Smooth muscle cell (in vitro differentiated cells): ENCODE measurements at regions not wholly inside any gene's neighbourhood (a gene's known extent, or its start where the extent isn't known, plus 50 kb on each side); places are given as distances from the start of the nearest gene placed in this dataset.

ENCODE experiments used
- DNase-seq: peaks from one replicate; lab custom pipeline; 2025; ENCODE audit not compliant: unreplicated experiment; lab: John Stamatoyannopoulos, UW
- H2AFZ ChIP-seq: fragments of 200-600 bp; sonication (generic); 2 replicates; pipeline ENCODE4 v1.6.0; 2016; ENCODE audit warnings: antibody characterized with exemption, low read depth, mild to moderate bottlenecking
- H3F3A ChIP-seq: fragments of 200-600 bp; sonication (generic); 2 replicates; pipeline ENCODE4 v1.6.0; 2017; ENCODE audit warnings: antibody characterized with exemption, low read depth
- H3K27ac ChIP-seq: fragments of 200-600 bp; sonication (generic); 2 replicates; pipeline ENCODE4 v1.5.1; 2016; ENCODE audit warnings: low read depth, mild to moderate bottlenecking
- H3K27me3 ChIP-seq: fragments of 200-600 bp; sonication (generic); 2 replicates; pipeline ENCODE4 v1.6.1; 2016; ENCODE audit warnings: low read depth, mild to moderate bottlenecking
- H3K36me3 ChIP-seq: fragments of 200-600 bp; sonication (generic); 2 replicates; pipeline ENCODE4 v1.5.1; 2016; ENCODE audit warnings: low read depth
- H3K4me1 ChIP-seq: fragments of 200-600 bp; sonication (generic); 2 replicates; pipeline ENCODE4 v1.5.1; 2016; ENCODE audit warnings: low read depth
- H3K4me2 ChIP-seq: fragments of 200-600 bp; sonication (generic); 2 replicates; pipeline ENCODE4 v1.6.0; 2016; ENCODE audit warnings: mild to moderate bottlenecking
- H3K4me3 ChIP-seq: fragments of 200-600 bp; sonication (generic); 2 replicates; pipeline ENCODE4 v1.5.1; 2016; ENCODE audit warnings: mild to moderate bottlenecking
- H3K79me2 ChIP-seq: fragments of 200-600 bp; sonication (generic); 2 replicates; pipeline ENCODE4 v1.6.0; 2016; ENCODE audit warnings: low read depth, mild to moderate bottlenecking
- H3K9ac ChIP-seq: fragments of 200-600 bp; sonication (generic); 2 replicates; pipeline ENCODE4 v1.6.0; 2016; ENCODE audit warnings: low read depth
- H3K9me3 ChIP-seq: fragments of 200-600 bp; sonication (generic); replicated peaks from 2 replicates; pipeline ENCODE4 v1.5.1; 2016; ENCODE audit warnings: low read depth
- H4K20me1 ChIP-seq: fragments of 200-600 bp; sonication (generic); 2 replicates; pipeline ENCODE4 v1.6.0; 2016; ENCODE audit warnings: low read depth
- WGBS: methylation state at CpG from one replicate; pipeline ENCODE4 v1.1.7; 2016; ENCODE audit warnings: low lambda C conversion rate; 5-methylcytosine and 5-hydroxymethylcytosine counted together
- TF ChIP-seq, protein P1 (sequence below): fragments of 200-600 bp; sonication (generic); IDR thresholded peaks from 2 replicates; pipeline ENCODE4 v1.5.1; 2017; ENCODE audit warnings: borderline replicate concordance, mild to moderate bottlenecking, antibody characterized with exemption; ENCODE audit not compliant: insufficient read depth, poor library complexity, severe bottlenecking

DNA sequence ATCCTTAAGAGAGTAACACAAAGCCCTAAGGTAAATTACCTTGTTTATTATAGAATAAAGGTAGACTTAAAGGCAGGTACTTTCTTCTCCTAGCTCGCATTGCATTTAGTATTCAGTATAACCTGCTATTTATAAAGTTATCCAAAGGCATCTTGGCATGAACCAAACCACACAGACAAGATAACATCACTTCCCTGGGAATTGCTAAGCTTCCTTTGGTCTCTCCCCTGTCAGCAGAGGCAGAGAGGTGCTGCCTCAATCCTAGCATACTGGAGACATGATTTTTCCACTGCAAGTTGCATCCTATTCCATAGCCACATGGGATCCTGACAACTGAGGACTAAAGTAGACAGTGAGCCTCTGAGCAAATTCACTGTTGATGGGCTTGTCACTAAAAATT, 101.7 kb upstream of the IL6 start:
- TF ChIP-seq, protein P1, sequence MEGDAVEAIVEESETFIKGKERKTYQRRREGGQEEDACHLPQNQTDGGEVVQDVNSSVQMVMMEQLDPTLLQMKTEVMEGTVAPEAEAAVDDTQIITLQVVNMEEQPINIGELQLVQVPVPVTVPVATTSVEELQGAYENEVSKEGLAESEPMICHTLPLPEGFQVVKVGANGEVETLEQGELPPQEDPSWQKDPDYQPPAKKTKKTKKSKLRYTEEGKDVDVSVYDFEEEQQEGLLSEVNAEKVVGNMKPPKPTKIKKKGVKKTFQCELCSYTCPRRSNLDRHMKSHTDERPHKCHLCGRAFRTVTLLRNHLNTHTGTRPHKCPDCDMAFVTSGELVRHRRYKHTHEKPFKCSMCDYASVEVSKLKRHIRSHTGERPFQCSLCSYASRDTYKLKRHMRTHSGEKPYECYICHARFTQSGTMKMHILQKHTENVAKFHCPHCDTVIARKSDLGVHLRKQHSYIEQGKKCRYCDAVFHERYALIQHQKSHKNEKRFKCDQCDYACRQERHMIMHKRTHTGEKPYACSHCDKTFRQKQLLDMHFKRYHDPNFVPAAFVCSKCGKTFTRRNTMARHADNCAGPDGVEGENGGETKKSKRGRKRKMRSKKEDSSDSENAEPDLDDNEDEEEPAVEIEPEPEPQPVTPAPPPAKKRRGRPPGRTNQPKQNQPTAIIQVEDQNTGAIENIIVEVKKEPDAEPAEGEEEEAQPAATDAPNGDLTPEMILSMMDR: no peak

DNA sequence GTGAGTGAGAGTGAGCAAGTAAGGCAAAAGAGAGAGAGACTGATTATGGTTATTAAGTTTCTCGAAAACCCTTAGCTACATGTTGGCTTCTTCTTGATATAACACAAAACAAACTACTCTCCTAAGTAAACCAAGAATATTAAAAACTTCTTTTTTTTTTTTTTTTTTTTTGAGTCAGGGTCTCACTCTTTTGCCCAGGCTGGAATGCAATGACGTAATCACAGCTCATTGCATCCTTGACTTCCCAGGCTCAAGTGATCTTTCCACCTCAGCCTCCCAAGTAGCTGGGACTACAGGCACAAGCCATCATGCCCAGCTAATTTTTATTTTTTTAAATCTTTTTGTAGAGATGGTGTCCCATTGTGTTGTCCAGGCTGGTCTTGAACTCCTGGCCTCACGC, 102.2 kb upstream of the IL6 start:
- no peak overlapping the region for H2AFZ ChIP-seq
- no peak for DNase-seq
- peaks cover 3% of the 10 kb centered on the region for H3F3A ChIP-seq
- no peak overlapping the region for H3K4me2 ChIP-seq
- H3K36me3 ChIP-seq: no peaks in the 10 kb centered on the region
- H3K4me3 ChIP-seq: no peak overlapping the region
- TF ChIP-seq, protein P1: no peak
- H3K27ac ChIP-seq: no peak overlapping the region
- H3K79me2 ChIP-seq: no peaks in the 10 kb centered on the region
- H3K27me3 ChIP-seq: no peaks in the 10 kb centered on the region
- WGBS: 99% methylated on average over 3 of the region's 3 CpGs
- H3K9ac ChIP-seq: no peak overlapping the region
- H3K4me1 ChIP-seq: peaks cover 3% of the 10 kb centered on the region
- H4K20me1 ChIP-seq: no peaks in the 10 kb centered on the region
- no peaks in the 10 kb centered on the region for H3K9me3 ChIP-seq

More for the DNA sequence above, 101.7 kb upstream of the IL6 start:
- H3K9ac ChIP-seq: no peak overlapping the region
- 87% methylated on average over 1 of the region's 1 CpG for WGBS
- no peaks in the 10 kb centered on the region for H3K27me3 ChIP-seq
- H3K4me1 ChIP-seq: peaks cover 3% of the 10 kb centered on the region
- H3F3A ChIP-seq: peaks cover 3% of the 10 kb centered on the region
- DNase-seq: no peak
- H3K36me3 ChIP-seq: no peaks in the 10 kb centered on the region
- H4K20me1 ChIP-seq: no peaks in the 10 kb centered on the region
- no peaks in the 10 kb centered on the region for H3K79me2 ChIP-seq
- no peaks in the 10 kb centered on the region for H3K9me3 ChIP-seq
- H2AFZ ChIP-seq: no peak overlapping the region
- no peak overlapping the region for H3K27ac ChIP-seq
- no peak overlapping the region for H3K4me3 ChIP-seq
- H3K4me2 ChIP-seq: no peak overlapping the region

DNA sequence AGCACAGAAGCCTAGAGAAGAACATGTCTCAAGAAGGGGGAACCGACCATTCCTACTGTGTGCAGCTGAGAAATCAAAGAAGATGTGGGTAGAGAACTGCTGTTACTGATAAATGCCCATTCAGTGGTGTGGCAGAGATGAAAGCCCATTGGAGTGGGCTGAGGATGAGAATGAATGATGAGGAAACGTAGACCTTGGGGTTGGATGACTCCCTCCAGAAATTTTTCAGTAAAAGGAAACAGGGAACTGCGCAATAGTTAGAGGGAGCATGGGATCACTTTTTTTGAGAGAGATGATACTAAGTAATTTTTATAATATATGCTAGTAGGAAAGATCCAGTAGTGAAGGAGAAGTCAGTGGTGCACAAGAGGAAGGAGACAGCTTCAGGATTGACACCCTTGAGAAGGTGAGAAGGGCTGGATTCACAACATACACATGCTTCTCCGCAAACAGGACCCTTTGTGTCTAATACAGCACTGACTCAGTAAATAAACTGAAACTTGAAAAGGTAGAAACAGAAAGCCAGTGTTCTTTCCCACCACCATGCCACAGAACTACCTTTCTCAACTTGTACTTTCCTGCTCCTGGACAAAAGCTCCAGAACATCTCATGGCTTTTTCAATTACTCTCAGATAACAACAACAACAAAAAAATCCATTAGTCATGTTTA, 104.7 kb upstream of the IL6 start:
- Histone ChIP-seq H3K27ac (no peak overlapping the region), H3K4me2 (no peak overlapping the region), H3K4me3 (no peak overlapping the region), H3K27me3 (no peaks in the 10 kb centered on the region), H3K9me3 (peaks cover 3% of the 10 kb centered on the region), H3F3A (peaks cover 3% of the 10 kb centered on the region), H3K36me3 (peaks cover 5% of the 10 kb centered on the region), H3K4me1 (peaks cover 3% of the 10 kb centered on the region), H3K9ac (no peak overlapping the region), H4K20me1 (no peaks in the 10 kb centered on the region), H2AFZ (no peak overlapping the region), H3K79me2 (no peaks in the 10 kb centered on the region)
- no peak for DNase-seq
- WGBS: 96% methylated on average over 4 of the region's 4 CpGs
- TF ChIP-seq, protein P1: no peak

DNA sequence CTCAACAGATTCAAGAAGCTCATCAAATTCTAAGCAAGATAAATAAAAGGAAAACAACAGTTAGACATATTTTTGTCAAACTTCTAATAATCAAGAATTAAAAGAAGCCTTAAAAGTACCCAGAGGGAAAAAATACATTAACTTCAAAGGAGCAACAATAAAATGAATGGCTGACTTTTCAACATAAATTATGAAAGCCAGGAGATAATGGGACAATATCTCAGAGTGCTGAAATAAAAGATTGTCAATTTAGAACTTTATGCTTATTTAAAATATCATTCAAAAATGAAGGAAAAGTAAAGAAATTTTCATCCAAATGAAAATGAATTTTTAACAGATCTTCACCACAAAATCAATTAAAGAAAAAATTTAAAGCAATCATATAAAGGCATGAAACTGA, 108.5 kb upstream of the IL6 start:
- no peak overlapping the region for H2AFZ ChIP-seq
- H3K4me3 ChIP-seq: no peak overlapping the region
- TF ChIP-seq, protein P1: no peak
- no peak overlapping the region for H3K4me2 ChIP-seq
- H3K9ac ChIP-seq: no peak overlapping the region
- peaks cover 5% of the 10 kb centered on the region for H3K36me3 ChIP-seq
- no peak for DNase-seq
- H3K27ac ChIP-seq: no peak overlapping the region
- peaks cover 3% of the 10 kb centered on the region for H3K9me3 ChIP-seq
- H3K79me2 ChIP-seq: no peaks in the 10 kb centered on the region
- H3F3A ChIP-seq: no peaks in the 10 kb centered on the region
- H4K20me1 ChIP-seq: no peaks in the 10 kb centered on the region
- H3K27me3 ChIP-seq: no peaks in the 10 kb centered on the region
- H3K4me1 ChIP-seq: no peaks in the 10 kb centered on the region
